ENCODE measurements at regions not wholly inside any gene's neighbourhood (a gene's known extent, or its start where the extent isn't known, plus 50 kb on each side); places are given as distances from the start of the nearest gene placed in this dataset.

GRCh38 chr9:23302281-23302680 lies 523.8 kb downstream of the ELAVL2 start:
- no peaks in the 10 kb centered on the region for H3K36me3 Mint-ChIP-seq (ENCODE audit: insufficient read depth)
- no peak overlapping the region for H3K27ac Mint-ChIP-seq
- TF ChIP-seq CTCF (IDR thresholded peaks at IDR 0.05; ENCODE audit: unreplicated experiment), result no peak
- H3K27me3 Mint-ChIP-seq, result no peaks in the 10 kb centered on the region
- no peak for DNase-seq (ENCODE audit: low spot score, unreplicated experiment)
- H3K9me3 Mint-ChIP-seq (ENCODE audit: low read depth), result no peaks in the 10 kb centered on the region
- no peaks in the 10 kb centered on the region for H3K4me1 Mint-ChIP-seq (ENCODE audit: low read depth)
- no peak overlapping the region for H3K4me3 Mint-ChIP-seq (ENCODE audit: low read depth)

DNA sequence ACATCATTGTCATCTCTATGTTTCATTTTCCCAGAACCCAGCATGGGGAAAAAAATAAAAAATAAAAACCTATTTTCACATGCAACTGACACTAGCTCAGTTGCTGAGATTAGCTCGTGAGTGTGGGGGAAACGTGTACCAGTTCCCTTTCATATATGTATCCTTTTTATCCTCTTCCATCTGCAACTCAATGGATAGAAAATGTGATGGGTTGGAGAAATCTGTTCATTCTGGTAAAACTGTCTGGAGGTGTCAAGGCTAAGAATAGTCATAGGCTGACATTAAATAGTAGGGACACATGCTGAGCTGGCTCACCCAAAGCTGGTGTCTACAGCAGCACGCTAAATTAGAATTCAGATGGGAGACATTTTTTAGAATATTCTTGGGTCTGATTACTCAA lies 519.3 kb downstream of the ELAVL2 start:
- no peak overlapping the region for H3K4me3 Mint-ChIP-seq (ENCODE audit: low read depth)
- no peaks in the 10 kb centered on the region for H3K9me3 Mint-ChIP-seq (ENCODE audit: low read depth)
- no peak overlapping the region for H3K27ac Mint-ChIP-seq
- no peak for TF ChIP-seq CTCF (IDR thresholded peaks at IDR 0.05; ENCODE audit: unreplicated experiment)
- no peaks in the 10 kb centered on the region for H3K27me3 Mint-ChIP-seq
- no peaks in the 10 kb centered on the region for H3K4me1 Mint-ChIP-seq (ENCODE audit: low read depth)
- no peaks in the 10 kb centered on the region for H3K36me3 Mint-ChIP-seq (ENCODE audit: insufficient read depth)
- DNase-seq (ENCODE audit: low spot score, unreplicated experiment), result no peak

GRCh38 chr9:23307731-23308513 lies 518.1 kb downstream of the ELAVL2 start:
- Mint-ChIP-seq H3K4me3 (ENCODE audit: low read depth) (no peak overlapping the region), H3K27me3 (no peaks in the 10 kb centered on the region), H3K4me1 (ENCODE audit: low read depth) (no peaks in the 10 kb centered on the region), H3K27ac (no peak overlapping the region), H3K36me3 (ENCODE audit: insufficient read depth) (no peaks in the 10 kb centered on the region), H3K9me3 (ENCODE audit: low read depth) (no peaks in the 10 kb centered on the region)
- TF ChIP-seq CTCF (IDR thresholded peaks at IDR 0.05; ENCODE audit: unreplicated experiment), result no peak
- no peak for DNase-seq (ENCODE audit: low spot score, unreplicated experiment)

GRCh38 chr9:23309800-23310199 lies 516.2 kb downstream of the ELAVL2 start:
- no peaks in the 10 kb centered on the region for H3K27me3 Mint-ChIP-seq
- H3K27ac Mint-ChIP-seq, result no peak overlapping the region
- TF ChIP-seq CTCF (IDR thresholded peaks at IDR 0.05; ENCODE audit: unreplicated experiment), result no peak
- H3K4me1 Mint-ChIP-seq (ENCODE audit: low read depth), result no peaks in the 10 kb centered on the region
- no peaks in the 10 kb centered on the region for H3K36me3 Mint-ChIP-seq (ENCODE audit: insufficient read depth)
- no peak overlapping the region for H3K4me3 Mint-ChIP-seq (ENCODE audit: low read depth)
- DNase-seq (ENCODE audit: low spot score, unreplicated experiment), result no peak
- H3K9me3 Mint-ChIP-seq (ENCODE audit: low read depth), result no peaks in the 10 kb centered on the region

DNA sequence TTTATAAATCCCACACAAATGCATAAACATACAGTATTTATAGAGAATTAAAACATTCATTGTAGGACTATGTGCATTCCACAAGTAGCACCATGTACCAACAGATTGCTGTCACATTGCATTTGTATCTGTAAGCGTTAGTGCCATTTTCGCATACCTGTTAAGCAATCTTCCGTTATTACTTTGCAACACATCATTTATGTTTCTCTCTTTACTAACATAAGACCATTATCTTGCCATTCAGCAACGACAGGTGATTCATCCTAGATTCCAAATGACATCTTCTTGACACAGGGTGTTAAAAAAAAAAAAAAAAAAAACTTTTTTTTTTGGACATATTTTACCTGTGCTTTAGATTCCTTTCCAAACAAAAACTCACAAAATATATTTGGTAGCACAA lies 511.8 kb downstream of the ELAVL2 start:
- no peak overlapping the region for H3K27ac Mint-ChIP-seq
- H3K36me3 Mint-ChIP-seq (ENCODE audit: insufficient read depth), result no peaks in the 10 kb centered on the region
- H3K27me3 Mint-ChIP-seq, result no peaks in the 10 kb centered on the region
- DNase-seq (ENCODE audit: low spot score, unreplicated experiment), result no peak
- TF ChIP-seq CTCF (IDR thresholded peaks at IDR 0.05; ENCODE audit: unreplicated experiment), result no peak
- H3K4me1 Mint-ChIP-seq (ENCODE audit: low read depth), result no peaks in the 10 kb centered on the region
- no peaks in the 10 kb centered on the region for H3K9me3 Mint-ChIP-seq (ENCODE audit: low read depth)
- H3K4me3 Mint-ChIP-seq (ENCODE audit: low read depth), result no peak overlapping the region

Measured in progenitor cell of endocrine pancreas (in vitro differentiated cells).